ENCODE measurements at regions not wholly inside any gene's neighbourhood (a gene's known extent, or its start where the extent isn't known, plus 50 kb on each side); places are given as distances from the start of the nearest gene placed in this dataset.
"Not testable (repeated sequence)": the region's sequence is repeated elsewhere in the genome, so short reads cannot be mapped to it uniquely, and the experiment has no call there.

- DNase-seq, result no peak
Observed at GRCh38 chrX:115972717-115973116, 197.8 kb upstream of the AGTR2 start.

- DNase-seq, result no peak
Observed at GRCh38 chrX:115978068-115978467, 192.5 kb upstream of the AGTR2 start.

- not testable (repeated sequence) for DNase-seq
Observed at GRCh38 chrX:115983148-115983547, 187.4 kb upstream of the AGTR2 start.

- DNase-seq, result not testable (repeated sequence)
Observed at GRCh38 chrX:115987464-115987863, 183.1 kb upstream of the AGTR2 start.

- DNase-seq, result no peak
Observed at GRCh38 chrX:115988825-115989224, 181.7 kb upstream of the AGTR2 start.

- DNase-seq, result no peak
Observed at GRCh38 chrX:115989686-115990085, 180.9 kb upstream of the AGTR2 start.

GRCh38 chrX:116009346-116009745 lies 161.2 kb upstream of the AGTR2 start:
- DNase-seq, result no peak

- DNase-seq, result peak; percentile 9
Observed at GRCh38 chrX:116009861-116010710, 160.5 kb upstream of the AGTR2 start.

GRCh38 chrX:116010939-116011338 lies 159.6 kb upstream of the AGTR2 start:
- no peak for DNase-seq

GRCh38 chrX:116031331-116031730 lies 139.2 kb upstream of the AGTR2 start:
- DNase-seq, result no peak

Measured in suppressor macrophage treated with lipopolysaccharide for 4 hours (primary cell).